K562 (cell line): ENCODE measurements at regions not wholly inside any gene's neighbourhood (a gene's known extent, or its start where the extent isn't known, plus 50 kb on each side); places are given as distances from the start of the nearest gene placed in this dataset.

Source experiments
- ATAC-seq: fragments of 200-7000 bp; cut with Tn5 transposase; 3 replicates; pipeline ENCODE4 v1.9.1; 2020; ENCODE audit warnings: moderate library complexity
- BruUV-seq: library from RNA; stranded (reverse); fragments of 400-500 nt; replicated peaks from 2 replicates; lab custom pipeline; 2021; lab: Mats Ljungman, UMichigan
- CTCF ChIA-PET: fragments of 300-600 bp; formaldehyde crosslinking; extraction: SDS; loops from one replicate; lab custom pipeline; 2021; ENCODE audit warnings: low intra/inter-chr PET ratio; lab: Yijun Ruan, JAX
- POLR2A ChIA-PET: fragments of 300-600, 350-650 bp; sonication (Branson Sonifier 250); formaldehyde crosslinking; extraction: SDS; loops from one replicate; lab custom pipeline; 2021; ENCODE audit warnings: antibody characterized with exemption, inconsistent platforms; lab: Yijun Ruan, JAX
- DNase-seq, 4 experiments: peaks; one replicate each; pipeline versions ENCODE4 v3.0.0 to v3.0.0-alpha.2; 2011 to 2018; ENCODE audit warnings: low spot score in 3 of 4, mixed read lengths in 3 of 4; ENCODE audit errors: extremely low read depth in 1 of 4
- FAIRE-seq: peaks from 2 replicates; lab custom pipeline; 2011; peaks lifted over from hg19 to GRCh38; lab: Jason Lieb, UNC
- H2AFZ ChIP-seq: 2 replicates; pipeline ENCODE4 v1.6.0; 2011; ENCODE audit warnings: low read depth, low read length, control low read depth, inconsistent platforms
- H3K27ac ChIP-seq: fragments of 200-600 bp; 3 replicates; pipeline ENCODE4 v1.8.0; 2011; ENCODE audit warnings: low read depth, mild to moderate bottlenecking, control low read depth, inconsistent platforms, low read length, moderate library complexity, mixed read lengths; ENCODE audit errors: extremely low read depth
- H3K27me3 ChIP-seq, 2 experiments: fragments of 300-600 bp in 1 of 2; 2 replicates in 1 of 2; 3 replicates in 1 of 2; pipeline versions ENCODE4 v1.6.0 to v1.8.0; 2011; ENCODE audit warnings: inconsistent platforms in 2 of 2, low read length in 2 of 2, mild to moderate bottlenecking in 1 of 2, mixed read lengths in 1 of 2, moderate library complexity in 1 of 2; ENCODE audit not compliant: control insufficient read depth in 2 of 2, insufficient read depth in 2 of 2
- H3K36me3 ChIP-seq: fragments of 300-600 bp; 3 replicates; pipeline ENCODE4 v1.8.0; 2011; ENCODE audit warnings: mild to moderate bottlenecking, low read length, inconsistent platforms; ENCODE audit not compliant: control insufficient read depth, insufficient read depth
- H3K4me1 ChIP-seq, 2 experiments: fragments of 200-600 bp in 1 of 2; replicated peaks in 1 of 2; 2 replicates in 1 of 2; 3 replicates in 1 of 2; pipeline versions ENCODE4 v1.5.1 to v1.8.0; 2011; ENCODE audit warnings: inconsistent platforms in 2 of 2, low read length in 2 of 2, mild to moderate bottlenecking in 1 of 2, mixed read lengths in 1 of 2, moderate library complexity in 1 of 2; ENCODE audit not compliant: control insufficient read depth in 2 of 2, insufficient read depth in 2 of 2
- H3K4me2 ChIP-seq: 2 replicates; pipeline ENCODE4 v1.6.1; 2011; ENCODE audit warnings: low read length, control low read depth, inconsistent platforms, mixed read lengths; ENCODE audit not compliant: insufficient read depth
- H3K4me3 ChIP-seq: fragments of 200-600 bp; sonication (generic), shearing (Covaris generic); 2 replicates; pipeline ENCODE4 v1.5.1; 2016; ENCODE audit warnings: control low read depth, inconsistent platforms
- H3K79me2 ChIP-seq: fragments of 200-600 bp; 3 replicates; pipeline ENCODE4 v1.8.0; 2011; ENCODE audit warnings: low read length, inconsistent platforms; ENCODE audit not compliant: control insufficient read depth, insufficient read depth
- H3K9ac ChIP-seq, 2 experiments: 2 replicates each; pipeline versions ENCODE4 v1.6.0 to v1.6.1; 2011; ENCODE audit warnings: low read depth in 2 of 2, low read length in 2 of 2, control low read depth in 1 of 2, inconsistent platforms in 1 of 2, mild to moderate bottlenecking in 1 of 2, mixed read lengths in 1 of 2; ENCODE audit not compliant: insufficient read depth in 1 of 2
- H3K9me1 ChIP-seq: one replicate; pipeline ENCODE4 v1.6.0; 2011; ENCODE audit warnings: inconsistent platforms, mild to moderate bottlenecking, low read length, moderate library complexity; ENCODE audit not compliant: control insufficient read depth, insufficient read depth
- H3K9me3 ChIP-seq: replicated peaks from 2 replicates; pipeline ENCODE4 v1.5.1; 2011; ENCODE audit warnings: low read depth, low read length, inconsistent platforms; ENCODE audit not compliant: control insufficient read depth, insufficient read depth
- H4K20me1 ChIP-seq: replicated peaks from 2 replicates; pipeline ENCODE4 v1.6.1; 2011; ENCODE audit warnings: low read length, inconsistent platforms, mixed read lengths; ENCODE audit not compliant: control insufficient read depth, insufficient read depth
- ASH1L ChIP-seq: fragments of 450-650 bp; IDR thresholded peaks from 2 replicates; pipeline ENCODE4 v1.6.1; 2018; ENCODE audit warnings: borderline replicate concordance, mild to moderate bottlenecking, low read depth; ENCODE audit not compliant: partially characterized antibody
- CAMTA2 ChIP-seq: fragments of 250-450 bp; sonication (Bioruptor Pico); conservative IDR thresholded peaks from 2 replicates; pipeline ENCODE4 v1.5.1; 2022
- EP300 ChIP-seq: IDR thresholded peaks from 2 replicates; pipeline ENCODE4 v1.6.1; 2012; ENCODE audit warnings: low read length, improper control_type of control experiment
- HNRNPL ChIP-seq: fragments of 200-400 bp; formaldehyde crosslinking; IDR thresholded peaks from 2 replicates; pipeline ENCODE4 v1.6.1; 2017; ENCODE audit warnings: low read depth, mild to moderate bottlenecking, low read length
- ILF3 ChIP-seq: fragments of 450-650 bp; IDR thresholded peaks from 2 replicates; pipeline ENCODE4 v1.6.1; 2018; ENCODE audit warnings: antibody characterized with exemption, mild to moderate bottlenecking, moderate library complexity, borderline replicate concordance
- POLR2AphosphoS2 ChIP-seq: IDR thresholded peaks from 2 replicates; pipeline ENCODE4 v1.6.1; 2012; ENCODE audit warnings: low read length, improper control_type of control experiment
- SPI1 ChIP-seq: IDR thresholded peaks from 2 replicates; pipeline ENCODE4 v1.6.1; 2011; ENCODE audit warnings: low read depth, low read length, control low read depth, borderline replicate concordance
- TSHZ1 ChIP-seq: fragments of 250-450 bp; sonication (Bioruptor Pico); IDR thresholded peaks from 2 replicates; pipeline ENCODE4 v1.4.0; 2020; ENCODE audit warnings: mild to moderate bottlenecking, moderate library complexity
- ZBTB9 ChIP-seq: fragments of 450-650 bp; formaldehyde crosslinking; IDR thresholded peaks from 2 replicates; pipeline ENCODE4 v1.4.0; 2020; ENCODE audit warnings: mild to moderate bottlenecking, moderate library complexity
- ZKSCAN1 ChIP-seq: fragments of 150-350 bp; IDR thresholded peaks from 2 replicates; pipeline ENCODE4 v1.6.1; 2016; ENCODE audit warnings: low read depth, low read length
- ZNF175 ChIP-seq: fragments of 200-800 bp; sonication (Bioruptor generic); IDR thresholded peaks from 2 replicates; pipeline ENCODE4 v1.6.1; 2016; ENCODE audit warnings: low read depth, mild to moderate bottlenecking, missing genetic modification characterization, missing compliant biosample characterization
- ZNF239 ChIP-seq: fragments of 250-450 bp; sonication (Bioruptor Pico); IDR thresholded peaks from 2 replicates; pipeline ENCODE4 v1.4.0; 2020; ENCODE audit warnings: mild to moderate bottlenecking
- ZNF431 ChIP-seq: sonication (generic); formaldehyde crosslinking; IDR thresholded peaks from 2 replicates; pipeline ENCODE4 v1.8.0; 2022; ENCODE audit warnings: mild to moderate bottlenecking, missing genetic modification reagents
- WGBS: fragments of 100-300 bp; shearing (Covaris generic); methylation state at CpG from one replicate; pipeline ENCODE4 v1.1.6; 2016; ENCODE audit warnings: low coverage, mixed read lengths; ENCODE audit not compliant: insufficient coverage; ENCODE audit errors: missing lambda C conversion rate; 5-methylcytosine and 5-hydroxymethylcytosine counted together
- in situ Hi-C: fragments of 300-500 bp; cut with MboI; formaldehyde crosslinking; loops from 4 replicates; pipeline ENCODE4 v1.15.0; 2018; ENCODE audit warnings: inconsistent platforms, mixed read lengths
- intact Hi-C: fragments of 100-400 bp; cut with micrococcal nuclease; formaldehyde crosslinking; loops from 2 replicates; pipeline ENCODE4 v1.14.2; 2022
- TF ChIP-seq, protein P1 (sequence below): fragments of 250-450 bp; sonication (Bioruptor Pico); IDR thresholded peaks from 2 replicates; pipeline ENCODE4 v1.5.0; 2021
- TF ChIP-seq, protein P2 (sequence below): fragments of 450-650 bp; IDR thresholded peaks from 2 replicates; pipeline ENCODE4 v1.6.1; 2016; ENCODE audit warnings: missing biosample characterization, missing genetic modification characterization

GRCh38 chr6:23307516-23307915, 738.1 kb downstream of the HDGFL1 start (continued):
- no peak for TF ChIP-seq ASH1L
- TF ChIP-seq ZKSCAN1: no peak
- TF ChIP-seq, all 486 proteins: peak for 0

- Histone ChIP-seq H3K36me3 (no peaks in the 10 kb centered on the region), H3K9me3 (no peaks in the 10 kb centered on the region; the same call in 1 of the 2 replicates)
- in situ Hi-C loops: no loop called here
- TF ChIP-seq POLR2AphosphoS2 (no peak), ZNF175 (CRISPR knock-in tag) (no peak), ZNF239 (CRISPR knock-in tag) (no peak), HNRNPL (no peak), ILF3 (no peak), TSHZ1 (CRISPR knock-in tag) (no peak), ZNF431 (CRISPR knock-in tag) (no peak), EP300 (no peak), ZBTB9 (CRISPR knock-in tag) (no peak), SPI1 (no peak), CAMTA2 (CRISPR knock-in tag) (no peak)
- TF ChIP-seq, protein P1, sequence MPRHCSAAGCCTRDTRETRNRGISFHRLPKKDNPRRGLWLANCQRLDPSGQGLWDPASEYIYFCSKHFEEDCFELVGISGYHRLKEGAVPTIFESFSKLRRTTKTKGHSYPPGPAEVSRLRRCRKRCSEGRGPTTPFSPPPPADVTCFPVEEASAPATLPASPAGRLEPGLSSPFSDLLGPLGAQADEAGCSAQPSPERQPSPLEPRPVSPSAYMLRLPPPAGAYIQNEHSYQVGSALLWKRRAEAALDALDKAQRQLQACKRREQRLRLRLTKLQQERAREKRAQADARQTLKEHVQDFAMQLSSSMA (CRISPR knock-in tag): no peak
- TF ChIP-seq, protein P2, sequence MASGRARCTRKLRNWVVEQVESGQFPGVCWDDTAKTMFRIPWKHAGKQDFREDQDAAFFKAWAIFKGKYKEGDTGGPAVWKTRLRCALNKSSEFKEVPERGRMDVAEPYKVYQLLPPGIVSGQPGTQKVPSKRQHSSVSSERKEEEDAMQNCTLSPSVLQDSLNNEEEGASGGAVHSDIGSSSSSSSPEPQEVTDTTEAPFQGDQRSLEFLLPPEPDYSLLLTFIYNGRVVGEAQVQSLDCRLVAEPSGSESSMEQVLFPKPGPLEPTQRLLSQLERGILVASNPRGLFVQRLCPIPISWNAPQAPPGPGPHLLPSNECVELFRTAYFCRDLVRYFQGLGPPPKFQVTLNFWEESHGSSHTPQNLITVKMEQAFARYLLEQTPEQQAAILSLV (tag): no peak
Observed at GRCh38 chr6:23308166-23308565, 738.8 kb downstream of the HDGFL1 start.

More at GRCh38 chr6:23308166-23308565, 738.8 kb downstream of the HDGFL1 start:
- no peaks in the 10 kb centered on the region for H4K20me1 ChIP-seq
- H3K27ac ChIP-seq: no peak overlapping the region
- FAIRE-seq: no peak
- ChIA-PET CTCF (no interaction called here), POLR2A (no interaction called here)
- no peak overlapping the region for H3K9ac ChIP-seq
- no peak overlapping the region for H3K4me2 ChIP-seq
- no peaks in the 10 kb centered on the region for H3K4me1 ChIP-seq
- H3K4me3 ChIP-seq: no peak overlapping the region
- 0% methylated on average over 3 of the region's 3 CpGs for WGBS
- BruUV-seq: no TSS peak
- ATAC-seq: no peak
- H2AFZ ChIP-seq: no peak overlapping the region
- intact Hi-C loops: no loop called here
- H3K9me1 ChIP-seq: no peaks in the 10 kb centered on the region
- no peak for DNase-seq
- no peaks in the 10 kb centered on the region for H3K79me2 ChIP-seq
- no peaks in the 10 kb centered on the region for H3K27me3 ChIP-seq
